ENCODE measurements at regions not wholly inside any gene's neighbourhood (a gene's known extent, or its start where the extent isn't known, plus 50 kb on each side); places are given as distances from the start of the nearest gene placed in this dataset.

DNA sequence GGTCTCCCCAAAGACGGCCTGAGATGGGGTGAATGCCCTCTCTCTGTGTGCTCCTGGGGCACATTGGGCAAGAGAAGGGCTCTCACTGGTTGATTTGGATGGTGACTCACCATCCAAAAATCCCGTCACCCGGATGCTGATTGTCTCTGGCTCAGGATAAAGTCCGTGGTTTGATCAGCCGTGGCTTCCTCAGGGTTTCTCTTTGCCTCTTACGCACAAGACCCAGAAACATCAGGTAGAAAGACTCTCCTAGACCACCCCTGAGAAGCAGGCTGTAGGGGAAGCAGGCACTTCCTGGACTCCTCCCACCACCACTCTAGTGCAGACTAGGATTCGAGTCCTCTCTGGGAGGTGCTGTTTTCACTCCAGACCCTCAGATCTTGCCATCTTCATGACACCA, 176.1 kb upstream of the NCAM1 start:
- DNase-seq (ENCODE audit: low read depth, low spot score) (no peak), FAIRE-seq (no peak)
- no peak overlapping the region for H2AFZ ChIP-seq (ENCODE audit: low read depth, low read length)
- TF ChIP-seq MYC (IDR thresholded peaks at IDR 0.05; ENCODE audit: low read depth, low read length): no peak
- no peak for TF ChIP-seq JUN (IDR thresholded peaks at IDR 0.05; ENCODE audit: borderline replicate concordance, insufficient read depth, insufficient read length, low read depth)
- TF ChIP-seq GATA2 (IDR thresholded peaks at IDR 0.05; ENCODE audit: insufficient read depth, insufficient read length, low read depth, low read length): no peak
- no peak for TF ChIP-seq POLR2AphosphoS5 (IDR thresholded peaks at IDR 0.05; ENCODE audit: insufficient read depth, low read depth, low read length)
- TF ChIP-seq, protein P1, sequence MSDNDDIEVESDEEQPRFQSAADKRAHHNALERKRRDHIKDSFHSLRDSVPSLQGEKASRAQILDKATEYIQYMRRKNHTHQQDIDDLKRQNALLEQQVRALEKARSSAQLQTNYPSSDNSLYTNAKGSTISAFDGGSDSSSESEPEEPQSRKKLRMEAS (IDR thresholded peaks at IDR 0.05; ENCODE audit: insufficient read depth, insufficient read length): no peak
- no peak for TF ChIP-seq EZH2 (IDR thresholded peaks at IDR 0.05; ENCODE audit: borderline replicate concordance, low read depth, low read length, severe bottlenecking)
- TF ChIP-seq POLR2A (IDR thresholded peaks at IDR 0.05; ENCODE audit: low read depth, low read length): no peak
- no peak for TF ChIP-seq FOS (IDR thresholded peaks at IDR 0.05; ENCODE audit: borderline replicate concordance, insufficient read depth, low read length)
- TF ChIP-seq, protein P2, sequence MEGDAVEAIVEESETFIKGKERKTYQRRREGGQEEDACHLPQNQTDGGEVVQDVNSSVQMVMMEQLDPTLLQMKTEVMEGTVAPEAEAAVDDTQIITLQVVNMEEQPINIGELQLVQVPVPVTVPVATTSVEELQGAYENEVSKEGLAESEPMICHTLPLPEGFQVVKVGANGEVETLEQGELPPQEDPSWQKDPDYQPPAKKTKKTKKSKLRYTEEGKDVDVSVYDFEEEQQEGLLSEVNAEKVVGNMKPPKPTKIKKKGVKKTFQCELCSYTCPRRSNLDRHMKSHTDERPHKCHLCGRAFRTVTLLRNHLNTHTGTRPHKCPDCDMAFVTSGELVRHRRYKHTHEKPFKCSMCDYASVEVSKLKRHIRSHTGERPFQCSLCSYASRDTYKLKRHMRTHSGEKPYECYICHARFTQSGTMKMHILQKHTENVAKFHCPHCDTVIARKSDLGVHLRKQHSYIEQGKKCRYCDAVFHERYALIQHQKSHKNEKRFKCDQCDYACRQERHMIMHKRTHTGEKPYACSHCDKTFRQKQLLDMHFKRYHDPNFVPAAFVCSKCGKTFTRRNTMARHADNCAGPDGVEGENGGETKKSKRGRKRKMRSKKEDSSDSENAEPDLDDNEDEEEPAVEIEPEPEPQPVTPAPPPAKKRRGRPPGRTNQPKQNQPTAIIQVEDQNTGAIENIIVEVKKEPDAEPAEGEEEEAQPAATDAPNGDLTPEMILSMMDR (IDR thresholded peaks at IDR 0.05; ENCODE audit: extremely low read depth in 1 of 2, insufficient read depth in 1 of 2, low read depth in 1 of 2, low read length in 2 of 2): no peak
- no peaks in the 10 kb centered on the region for H3K9me1 ChIP-seq (replicated peaks; ENCODE audit: control insufficient read depth, extremely low read depth, insufficient read depth, low read length)
- H3K9ac ChIP-seq (replicated peaks; ENCODE audit: extremely low read depth, insufficient read depth, low read length): no peak overlapping the region
- H3K79me2 ChIP-seq (ENCODE audit: control insufficient read depth, insufficient read depth, low read length): no peaks in the 10 kb centered on the region
- no TSS peak for BruUV-seq (replicated peaks)
- H4K20me1 ChIP-seq (replicated peaks; ENCODE audit: control insufficient read depth, extremely low read depth, insufficient read depth, low read length): no peaks in the 10 kb centered on the region
- H3K4me1 ChIP-seq (ENCODE audit: control insufficient read depth, extremely low read depth, insufficient read depth, low read length): no peaks in the 10 kb centered on the region
- H3K27ac ChIP-seq (ENCODE audit: insufficient read depth, low read depth, low read length): no peak overlapping the region
- dilution Hi-C loops (cut with MboI; ENCODE audit: extremely low pct_ligation_motif_present, low sequenced_read_pairs): no loop called here
- peaks cover 3% of the 10 kb centered on the region for H3K9me3 ChIP-seq (replicated peaks; ENCODE audit: control insufficient read depth, insufficient read depth, low read length)
- POLR2A ChIA-PET: no interaction called here
- no peaks in the 10 kb centered on the region for H3K27me3 ChIP-seq (ENCODE audit: control insufficient read depth in 2 of 2, insufficient read depth in 2 of 2, low read length in 2 of 2)
- intact Hi-C loops (cut with micrococcal nuclease): no loop called here
- H3K4me2 ChIP-seq (ENCODE audit: insufficient read depth, low read length): no peak overlapping the region
- CTCF ChIA-PET: no interaction called here
- H3K4me3 ChIP-seq (replicated peaks in 1 of 3; ENCODE audit: insufficient read depth in 1 of 3, low read depth in 1 of 3, low read length in 3 of 3): no peak overlapping the region
- H3K36me3 ChIP-seq (ENCODE audit: control insufficient read depth in 2 of 2, extremely low read depth in 1 of 2, insufficient read depth in 2 of 2, low read length in 2 of 2): no peaks in the 10 kb centered on the region
